Medulla oblongata (tissue), 1 donor: ENCODE measurements at regions not wholly inside any gene's neighbourhood (a gene's known extent, or its start where the extent isn't known, plus 50 kb on each side); places are given as distances from the start of the nearest gene placed in this dataset.

Experiments used
- DNase-seq: peaks from one replicate; pipeline ENCODE4 v3.0.0-alpha.2; 2015; ENCODE audit errors: extremely low spot score

DNA sequence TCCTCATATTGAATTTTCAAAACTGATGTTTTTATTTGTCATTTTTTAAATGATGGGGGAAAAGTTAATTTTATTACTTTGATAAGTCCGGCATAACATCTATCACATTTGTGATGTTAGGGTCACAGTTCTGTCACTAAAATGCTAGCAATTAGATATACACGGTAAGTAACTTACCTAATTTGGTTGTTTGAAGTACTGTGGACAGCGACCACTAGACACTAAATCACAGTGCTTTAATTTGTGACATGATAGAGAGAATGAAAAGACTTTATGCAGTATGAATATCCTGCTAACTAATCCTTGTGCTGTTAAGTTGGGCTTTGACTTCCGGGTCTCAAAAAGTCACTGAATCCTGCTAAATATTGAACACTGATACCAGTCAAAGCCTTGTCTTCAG is 857.3 kb upstream of the KCND2 start:
- DNase-seq = no peak

DNA sequence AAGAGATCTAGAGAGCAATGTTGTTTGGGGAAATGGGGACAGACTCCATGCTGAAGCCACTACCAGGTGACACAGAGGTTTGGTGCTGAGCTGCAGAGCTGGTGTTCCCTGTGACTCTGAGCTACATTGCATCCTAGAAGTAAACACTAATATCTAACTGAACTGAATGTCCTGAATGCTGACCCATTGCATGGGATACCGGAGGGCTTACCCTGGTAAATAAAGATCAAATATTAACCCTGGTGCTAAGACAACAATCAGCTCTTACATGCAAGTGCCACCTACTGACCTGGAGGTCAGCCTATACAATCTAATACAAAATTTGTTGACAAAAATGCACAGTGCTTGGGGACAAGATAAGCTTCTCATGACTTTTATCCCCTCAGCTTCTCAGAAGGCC is 851.3 kb upstream of the KCND2 start:
- DNase-seq = no peak

GRCh38 chr7:119436882-119437281 is 836.1 kb upstream of the KCND2 start:
- no peak for DNase-seq

DNA sequence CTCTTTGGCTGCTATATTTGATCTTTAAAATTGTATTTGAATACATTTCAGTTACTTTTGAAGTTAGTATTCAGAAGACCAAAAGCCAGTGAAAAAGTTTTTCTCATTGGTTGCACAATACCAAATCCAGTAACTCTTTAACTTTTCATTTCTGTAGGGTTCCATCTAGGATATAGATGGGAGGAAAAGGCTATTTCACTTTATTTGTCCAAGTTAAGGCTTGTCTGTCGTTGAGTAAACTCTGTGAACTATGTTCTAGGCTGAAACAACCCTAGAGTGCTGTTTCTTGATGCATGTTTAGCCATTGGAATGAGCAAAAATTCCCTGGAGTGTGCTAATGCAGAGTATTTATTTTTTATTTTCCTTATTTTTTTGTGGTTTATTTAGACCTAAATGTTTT is 834.7 kb upstream of the KCND2 start:
- no peak for DNase-seq

DNA sequence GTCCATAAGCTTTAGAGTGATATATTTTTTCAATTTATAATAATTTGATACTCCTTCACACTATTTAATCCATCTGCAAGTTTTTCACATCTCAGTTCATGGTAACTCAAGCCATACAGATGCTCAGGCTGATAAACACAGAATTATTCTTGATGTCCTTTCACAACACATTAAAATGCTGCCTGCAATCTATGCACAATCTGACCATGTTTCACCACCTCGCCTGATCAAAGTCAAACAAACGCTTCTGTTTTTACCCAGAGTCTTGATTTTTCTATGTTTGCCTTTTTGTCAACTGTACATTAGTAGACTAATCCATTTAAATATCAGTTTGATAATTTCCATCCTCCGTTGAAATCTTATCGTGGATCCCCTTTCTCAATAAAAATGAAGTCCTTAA is 833.8 kb upstream of the KCND2 start:
- DNase-seq = no peak

DNA sequence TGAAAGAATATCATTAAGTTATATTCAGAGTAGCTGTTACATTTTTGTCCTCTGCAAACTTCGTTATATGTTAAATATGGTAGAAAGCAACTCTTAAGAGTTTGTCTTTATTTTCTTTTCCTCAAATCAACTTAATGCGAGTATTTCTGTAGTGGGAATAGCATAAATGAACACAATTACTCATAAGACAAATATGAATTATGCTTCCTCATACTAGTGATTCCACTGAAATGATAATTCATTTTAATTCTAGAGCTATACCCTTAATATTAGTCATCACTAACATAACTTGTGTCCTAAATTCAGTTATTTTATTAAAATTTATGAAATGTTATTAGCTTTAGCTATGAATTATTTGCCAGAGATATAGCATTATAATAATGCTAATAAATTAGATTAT is 820.6 kb upstream of the KCND2 start:
- DNase-seq = no peak

GRCh38 chr7:119465798-119466305 is 807.1 kb upstream of the KCND2 start:
- no peak for DNase-seq

DNA sequence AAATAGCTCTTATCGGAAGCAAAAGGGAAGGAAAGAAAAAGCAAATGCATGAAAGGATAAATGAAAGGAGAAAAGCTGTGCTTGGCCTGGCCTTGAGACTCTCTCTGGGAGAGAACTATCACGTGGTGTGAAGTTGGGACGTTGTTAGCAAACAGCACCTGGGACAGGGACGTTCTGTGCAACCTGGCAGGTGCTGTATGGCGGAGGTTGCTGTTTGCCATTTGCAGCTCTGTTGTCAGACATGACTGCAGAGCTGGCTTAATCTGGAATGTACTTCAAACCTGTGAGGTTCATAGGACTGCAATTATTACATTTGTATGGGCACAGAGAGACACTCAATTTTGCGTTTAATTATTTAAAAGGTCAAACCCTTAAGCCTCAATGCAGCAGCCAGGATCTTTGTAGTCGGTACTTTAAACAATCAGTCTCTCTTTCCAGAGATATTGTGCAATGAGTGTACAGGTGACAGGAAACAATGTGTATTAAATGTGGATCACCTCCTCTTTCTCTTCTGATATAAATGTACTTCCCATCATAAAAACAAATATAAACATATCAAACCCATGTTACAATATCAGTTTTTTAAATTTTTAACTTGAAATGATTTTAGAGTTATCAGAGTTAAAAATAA is 800.5 kb upstream of the KCND2 start:
- no peak for DNase-seq

DNA sequence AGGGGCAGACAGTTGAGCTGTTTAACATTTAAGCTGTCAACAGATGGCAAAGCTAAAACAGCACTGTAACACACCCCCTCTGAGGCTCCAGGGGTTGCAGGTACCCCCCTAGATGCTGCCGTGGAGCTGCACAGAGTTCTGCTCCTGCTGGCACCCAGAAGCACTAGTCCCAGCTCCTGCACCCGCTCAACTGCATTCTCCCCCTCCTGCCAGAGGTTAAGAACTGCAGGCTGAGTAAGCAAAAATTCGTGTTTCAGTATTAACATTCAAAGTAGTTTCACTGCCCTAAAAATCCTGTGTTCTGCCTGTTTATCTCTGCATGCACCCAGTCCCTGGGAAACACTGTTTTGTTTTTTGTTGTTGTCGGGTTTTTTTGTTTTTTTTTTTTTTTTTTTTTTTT is 790.8 kb upstream of the KCND2 start:
- no peak for DNase-seq

DNA sequence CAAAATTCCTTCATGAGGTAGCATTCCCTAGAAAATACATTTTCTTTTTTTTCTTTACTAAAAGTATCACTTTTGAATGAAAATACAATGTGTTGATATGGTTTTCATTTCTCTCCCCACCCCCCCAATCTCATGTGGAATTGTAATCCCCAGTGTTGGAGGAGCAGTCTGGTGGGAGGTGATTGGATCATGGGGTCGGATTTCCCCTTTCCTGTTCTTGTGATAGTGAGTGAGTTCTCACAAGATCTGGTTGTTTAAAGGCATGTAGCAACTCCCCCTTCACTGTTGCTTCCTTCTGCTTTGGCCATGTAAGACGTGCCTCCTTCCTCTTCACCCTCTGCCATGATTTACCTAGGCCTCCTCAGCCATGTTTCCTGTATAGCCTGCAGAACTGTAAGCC is 790.3 kb upstream of the KCND2 start:
- no peak for DNase-seq

GRCh38 chr7:119483364-119483763 is 789.6 kb upstream of the KCND2 start:
- no peak for DNase-seq

GRCh38 chr7:119514326-119514725 is 758.6 kb upstream of the KCND2 start:
- DNase-seq = no peak

- DNase-seq = no peak
These were observed 757.8 kb upstream of the KCND2 start for GRCh38 chr7:119515214-119515613.

DNA sequence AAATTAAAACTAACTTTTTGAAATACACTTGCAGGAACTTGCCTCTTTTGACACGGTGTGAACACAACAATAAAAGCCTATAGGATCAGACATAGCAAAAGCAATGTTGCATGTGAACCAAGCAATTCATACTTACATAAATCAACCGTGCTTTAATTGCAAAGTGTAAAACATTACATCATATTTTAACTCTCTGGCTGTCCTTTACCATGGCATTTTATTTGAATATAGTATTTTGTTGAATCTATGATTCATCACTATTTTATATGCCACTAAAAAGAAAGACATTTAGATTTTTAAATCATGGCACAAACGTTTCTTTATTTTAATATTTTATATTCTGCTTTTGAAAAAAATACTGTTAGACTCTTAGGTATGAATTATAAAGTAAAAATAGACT is 757.0 kb upstream of the KCND2 start:
- no peak for DNase-seq

DNA sequence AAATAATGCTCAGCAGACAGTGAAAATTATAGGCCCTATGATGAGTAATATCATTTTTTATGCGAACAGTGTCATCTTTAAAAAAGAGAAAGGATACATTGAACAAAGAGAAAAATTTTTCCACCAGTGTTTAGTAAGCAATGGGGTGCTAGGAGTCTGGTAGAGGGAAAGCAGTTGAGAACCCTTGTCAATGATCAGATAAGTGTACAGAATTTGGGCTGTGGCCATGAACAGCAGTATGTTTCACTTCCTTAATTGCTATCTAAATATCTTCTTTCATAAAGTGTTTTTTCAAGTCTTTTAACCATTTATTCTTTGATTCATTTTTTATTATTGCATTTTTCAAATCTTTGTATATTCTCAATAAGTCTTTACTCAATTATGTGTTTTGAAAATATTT is 750.7 kb upstream of the KCND2 start:
- DNase-seq = no peak

DNA sequence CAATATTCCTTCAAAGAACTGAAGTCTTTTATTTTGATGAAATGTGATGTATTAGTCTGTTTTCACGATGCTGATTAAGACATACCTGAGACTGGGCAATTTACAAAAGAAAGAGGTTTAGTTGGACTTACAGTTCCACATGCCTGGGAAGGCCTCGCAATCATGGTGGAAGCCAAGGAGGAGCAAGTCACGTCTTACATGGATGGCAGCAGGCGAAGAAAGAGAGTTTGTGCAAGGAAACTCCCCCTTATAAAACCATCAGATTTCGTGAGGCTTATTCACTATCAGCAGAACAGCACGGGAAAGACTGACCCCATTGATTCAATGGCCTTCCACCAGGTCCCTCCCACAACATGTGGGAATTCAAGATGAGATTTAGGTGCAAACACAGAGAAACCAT is 750.3 kb upstream of the KCND2 start:
- DNase-seq = no peak

GRCh38 chr7:119545118-119545517 is 727.9 kb upstream of the KCND2 start:
- DNase-seq = no peak

GRCh38 chr7:119555788-119556187 is 717.2 kb upstream of the KCND2 start:
- DNase-seq = no peak

DNA sequence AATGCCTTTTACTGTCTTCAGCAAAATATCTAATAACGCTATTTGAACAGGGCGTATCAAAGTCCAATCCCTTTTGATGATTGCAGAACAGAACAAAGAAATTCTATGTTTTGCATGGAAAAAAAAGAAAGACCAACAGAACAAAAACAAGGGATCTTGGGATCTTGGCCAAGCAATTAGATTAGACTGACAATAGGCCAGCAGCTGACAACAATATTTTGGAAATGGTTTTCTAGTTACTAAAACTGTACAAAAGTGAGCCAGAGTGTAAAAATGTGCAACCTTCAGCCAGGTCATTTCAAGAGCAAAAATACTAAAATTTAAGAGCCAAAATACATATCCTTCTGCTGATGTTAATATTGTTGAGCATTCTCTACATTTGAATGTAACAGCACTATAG is 716.5 kb upstream of the KCND2 start:
- no peak for DNase-seq

- DNase-seq = no peak
These were observed 711.2 kb upstream of the KCND2 start for GRCh38 chr7:119561751-119562150.

- DNase-seq = no peak
These were observed 710.1 kb upstream of the KCND2 start for GRCh38 chr7:119562839-119563238.

DNA sequence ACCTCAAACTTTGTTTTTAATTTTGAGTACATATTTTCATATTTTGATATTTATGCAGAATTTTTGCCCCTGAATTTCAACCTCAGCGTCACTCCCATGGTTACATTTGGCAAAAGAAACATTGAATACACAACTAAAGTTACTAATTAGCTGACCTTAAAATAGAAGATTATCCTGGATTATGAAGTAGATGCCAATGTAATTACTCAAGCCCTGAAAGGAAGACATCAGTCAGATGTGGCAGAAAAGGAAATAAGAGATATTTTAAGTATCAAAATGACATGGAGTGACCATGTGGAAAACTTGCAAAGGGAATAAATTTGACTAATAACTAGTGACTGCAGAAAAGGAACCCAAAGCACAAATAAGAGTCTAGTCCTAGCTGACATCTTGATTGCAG is 701.3 kb upstream of the KCND2 start:
- DNase-seq = no peak

DNA sequence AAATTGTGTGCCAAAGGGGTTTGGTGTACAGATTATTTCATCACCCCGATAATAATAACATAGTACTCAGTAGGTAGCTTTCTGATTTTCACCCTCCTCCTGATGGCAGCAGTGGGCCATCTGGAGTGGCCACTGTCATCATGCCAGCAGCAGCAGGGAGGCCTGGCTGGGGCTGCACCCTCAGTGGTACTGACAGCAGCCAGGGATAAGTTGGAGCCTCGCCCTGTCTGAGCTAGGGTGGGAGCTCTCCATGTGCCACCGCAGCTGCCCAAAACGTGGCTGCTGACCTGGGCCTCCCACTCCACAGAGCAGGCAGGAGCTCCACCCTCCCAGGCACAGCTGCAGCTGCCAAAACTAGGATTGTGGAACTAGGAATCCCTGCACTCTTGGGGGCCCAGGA is 700.8 kb upstream of the KCND2 start:
- peak; percentile 40 for DNase-seq

DNA sequence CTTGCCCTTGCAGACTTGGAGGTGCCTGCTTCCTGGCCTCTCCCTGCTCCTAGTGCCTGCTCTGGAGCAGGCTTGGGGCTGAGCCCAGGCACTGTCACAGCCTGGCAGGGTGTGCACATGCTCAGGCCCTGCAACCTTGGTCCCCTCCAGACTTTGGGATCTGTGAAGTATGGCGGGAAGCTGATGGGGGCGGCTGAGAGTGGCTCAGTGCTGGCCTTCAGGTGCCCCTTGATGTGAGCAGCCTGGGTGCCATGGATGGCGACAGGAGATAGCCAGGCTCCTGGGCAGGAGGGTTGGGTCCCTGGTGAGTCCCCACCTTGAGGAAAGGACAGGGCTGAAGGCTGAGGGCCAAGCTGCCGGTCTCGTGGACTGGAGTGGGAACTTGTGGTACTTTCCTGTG is 700.4 kb upstream of the KCND2 start:
- DNase-seq = no peak
